ENCODE measurements at regions not wholly inside any gene's neighbourhood (a gene's known extent, or its start where the extent isn't known, plus 50 kb on each side); places are given as distances from the start of the nearest gene placed in this dataset.

- no peak for TF ChIP-seq CTCF (IDR thresholded peaks at IDR 0.05)
- no peak for TF ChIP-seq POLR2A (IDR thresholded peaks at IDR 0.05)
These were observed 102.8 kb downstream of the MRPS30 start for GRCh38 chr5:44911501-44911900.

All from heart left ventricle (tissue), 13 donors.